ENCODE measurements at regions not wholly inside any gene's neighbourhood (a gene's known extent, or its start where the extent isn't known, plus 50 kb on each side); places are given as distances from the start of the nearest gene placed in this dataset.
"Not testable (repeated sequence)": the region's sequence is repeated elsewhere in the genome, so short reads cannot be mapped to it uniquely, and the experiment has no call there.

DNA sequence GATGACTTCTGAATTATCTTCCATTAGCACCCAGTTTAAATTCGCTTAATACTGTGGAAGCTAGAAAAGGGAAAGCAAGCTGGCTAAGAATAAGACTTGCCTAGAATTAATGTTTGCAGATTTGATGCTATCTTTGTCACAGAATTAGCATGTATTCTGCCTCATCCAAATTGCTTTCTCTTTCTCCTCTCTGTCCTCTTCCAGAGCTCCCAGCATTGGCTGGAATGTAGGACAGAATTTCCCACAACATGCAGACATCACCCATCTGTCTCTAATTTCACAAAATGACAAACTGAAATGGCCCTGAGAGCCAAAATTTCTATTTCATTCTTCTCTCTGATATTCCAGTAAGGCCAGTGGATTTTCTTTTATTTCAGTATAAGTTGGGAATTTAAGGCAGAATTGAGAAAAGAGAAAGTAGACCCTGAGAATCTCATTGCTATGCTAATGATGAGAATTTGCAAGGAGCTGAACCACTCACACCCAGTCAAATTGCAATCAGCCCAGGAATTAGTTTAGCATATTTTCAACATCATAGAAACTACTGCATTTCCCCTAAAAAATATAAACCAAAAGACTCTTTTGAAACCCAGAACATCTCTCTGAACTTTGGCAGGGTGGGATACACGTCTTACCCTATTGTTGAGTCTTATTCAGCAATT lies 188.8 kb downstream of the RCHY1 start:
- DNase-seq (no peak), ATAC-seq (no peak)
- H3K27me3 ChIP-seq (ENCODE audit: insufficient read depth in 3 of 3, low read length in 2 of 3): no peaks in the 10 kb centered on the region
- H3K9me3 ChIP-seq: no peaks in the 10 kb centered on the region
- no peaks in the 10 kb centered on the region for H3K4me1 ChIP-seq
- no peaks in the 10 kb centered on the region for H3K36me3 ChIP-seq (ENCODE audit: insufficient read depth in 1 of 2, low read depth in 1 of 2)
- H3K27ac ChIP-seq: no peak overlapping the region
- WGBS, 3 donors: 34 to 55% (median 34%) methylated on average over 2 of the region's 2 CpGs
- intact Hi-C loops (cut with DNase I): no loop called here
- no peak overlapping the region for H3K4me3 ChIP-seq
- TF ChIP-seq, protein P1, sequence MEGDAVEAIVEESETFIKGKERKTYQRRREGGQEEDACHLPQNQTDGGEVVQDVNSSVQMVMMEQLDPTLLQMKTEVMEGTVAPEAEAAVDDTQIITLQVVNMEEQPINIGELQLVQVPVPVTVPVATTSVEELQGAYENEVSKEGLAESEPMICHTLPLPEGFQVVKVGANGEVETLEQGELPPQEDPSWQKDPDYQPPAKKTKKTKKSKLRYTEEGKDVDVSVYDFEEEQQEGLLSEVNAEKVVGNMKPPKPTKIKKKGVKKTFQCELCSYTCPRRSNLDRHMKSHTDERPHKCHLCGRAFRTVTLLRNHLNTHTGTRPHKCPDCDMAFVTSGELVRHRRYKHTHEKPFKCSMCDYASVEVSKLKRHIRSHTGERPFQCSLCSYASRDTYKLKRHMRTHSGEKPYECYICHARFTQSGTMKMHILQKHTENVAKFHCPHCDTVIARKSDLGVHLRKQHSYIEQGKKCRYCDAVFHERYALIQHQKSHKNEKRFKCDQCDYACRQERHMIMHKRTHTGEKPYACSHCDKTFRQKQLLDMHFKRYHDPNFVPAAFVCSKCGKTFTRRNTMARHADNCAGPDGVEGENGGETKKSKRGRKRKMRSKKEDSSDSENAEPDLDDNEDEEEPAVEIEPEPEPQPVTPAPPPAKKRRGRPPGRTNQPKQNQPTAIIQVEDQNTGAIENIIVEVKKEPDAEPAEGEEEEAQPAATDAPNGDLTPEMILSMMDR (IDR thresholded peaks at IDR 0.05): no peak

DNA sequence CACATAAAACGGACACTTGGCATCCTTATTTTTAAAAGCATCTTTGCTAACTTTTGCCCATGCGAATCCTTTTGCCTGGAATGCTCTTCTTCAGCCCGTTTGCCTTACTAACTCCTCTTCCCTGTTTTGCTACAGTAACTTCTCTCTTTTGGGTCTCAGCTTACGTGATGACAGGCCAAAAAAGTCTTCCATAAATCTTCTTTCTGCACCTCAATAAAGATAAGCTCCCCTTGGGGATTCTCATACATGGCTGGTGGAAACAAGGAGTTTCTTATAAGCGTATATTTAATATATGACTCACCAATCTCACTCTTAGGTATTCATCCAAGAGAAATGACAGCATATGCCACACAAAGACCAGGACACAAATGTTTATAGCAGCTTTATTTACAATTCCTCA lies 192.7 kb downstream of the RCHY1 start:
- DNase-seq: no peak
- TF ChIP-seq, protein P1 (IDR thresholded peaks at IDR 0.05): no peak
- intact Hi-C loops (cut with DNase I): no loop called here
- 67 to 74% (median 69%) methylated on average over 5 of the region's 5 CpGs for WGBS, 3 donors
- no peaks in the 10 kb centered on the region for H3K4me1 ChIP-seq
- no peaks in the 10 kb centered on the region for H3K27me3 ChIP-seq (ENCODE audit: insufficient read depth in 3 of 3, low read length in 2 of 3)
- no peak for ATAC-seq
- H3K4me3 ChIP-seq: no peak overlapping the region
- no peaks in the 10 kb centered on the region for H3K9me3 ChIP-seq
- no peak overlapping the region for H3K27ac ChIP-seq
- H3K36me3 ChIP-seq (ENCODE audit: insufficient read depth in 1 of 2, low read depth in 1 of 2): no peaks in the 10 kb centered on the region

DNA sequence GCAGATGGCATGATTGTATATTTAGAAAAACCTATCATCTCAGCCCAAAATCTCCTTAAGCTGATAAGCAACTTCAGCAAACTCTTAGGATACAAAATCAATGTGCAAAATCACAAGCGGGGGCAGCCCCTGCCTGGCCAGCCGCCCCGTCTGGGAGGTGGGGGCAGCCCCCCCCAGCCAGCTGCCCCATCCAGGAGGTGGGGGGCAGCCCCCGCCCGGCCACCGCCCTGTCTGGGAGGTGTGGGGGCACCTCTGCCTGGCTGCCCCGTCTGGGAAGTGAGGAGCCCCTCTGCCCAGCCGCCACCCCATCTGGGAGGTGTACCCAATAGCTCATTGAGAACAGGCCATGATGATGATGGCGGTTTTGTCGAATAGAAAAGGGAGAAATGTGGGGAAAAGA lies 196.6 kb downstream of the RCHY1 start:
- H3K27me3 ChIP-seq (ENCODE audit: insufficient read depth in 3 of 3, low read length in 2 of 3); intact Hi-C loops (cut with DNase I); DNase-seq; H3K27ac ChIP-seq; ATAC-seq; H3K4me3 ChIP-seq; H3K9me3 ChIP-seq; H3K36me3 ChIP-seq (ENCODE audit: insufficient read depth in 1 of 2, low read depth in 1 of 2); H3K4me1 ChIP-seq: not testable (repeated sequence)
- WGBS, 3 donors: 89 to 96% (median 94%) methylated on average over 10 of the region's 10 CpGs

DNA sequence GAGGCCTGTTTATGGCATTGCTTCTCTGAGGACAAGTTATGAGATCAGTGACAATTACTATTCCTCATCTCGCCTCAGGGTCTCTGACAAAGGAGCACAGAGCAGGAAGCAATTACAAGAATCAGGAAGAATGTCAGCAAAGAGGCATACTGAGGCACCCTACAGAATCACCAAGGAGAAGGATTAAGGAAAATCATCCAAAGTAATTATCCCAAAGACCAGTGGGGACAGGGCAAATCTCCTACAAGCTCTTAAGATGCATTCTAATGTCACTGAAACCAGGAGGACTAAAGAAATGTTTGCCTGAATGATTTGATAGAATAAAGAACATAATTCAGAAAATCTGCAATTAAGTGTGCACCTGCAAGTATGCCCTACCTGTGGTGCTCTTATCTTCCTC lies 206.2 kb downstream of the RCHY1 start:
- 72 to 81% (median 74%) methylated on average over 1 of the region's 1 CpG for WGBS, 3 donors
- Histone ChIP-seq H3K27me3 (ENCODE audit: insufficient read depth in 3 of 3, low read length in 2 of 3) (no peaks in the 10 kb centered on the region), H3K9me3 (no peaks in the 10 kb centered on the region), H3K27ac (no peak overlapping the region), H3K4me1 (no peaks in the 10 kb centered on the region), H3K36me3 (ENCODE audit: insufficient read depth in 1 of 2, low read depth in 1 of 2) (no peaks in the 10 kb centered on the region), H3K4me3 (no peak overlapping the region)
- DNase-seq (no peak), ATAC-seq (no peak)
- intact Hi-C loops (cut with DNase I): no loop called here
- TF ChIP-seq, protein P1 (IDR thresholded peaks at IDR 0.05): no peak

DNA sequence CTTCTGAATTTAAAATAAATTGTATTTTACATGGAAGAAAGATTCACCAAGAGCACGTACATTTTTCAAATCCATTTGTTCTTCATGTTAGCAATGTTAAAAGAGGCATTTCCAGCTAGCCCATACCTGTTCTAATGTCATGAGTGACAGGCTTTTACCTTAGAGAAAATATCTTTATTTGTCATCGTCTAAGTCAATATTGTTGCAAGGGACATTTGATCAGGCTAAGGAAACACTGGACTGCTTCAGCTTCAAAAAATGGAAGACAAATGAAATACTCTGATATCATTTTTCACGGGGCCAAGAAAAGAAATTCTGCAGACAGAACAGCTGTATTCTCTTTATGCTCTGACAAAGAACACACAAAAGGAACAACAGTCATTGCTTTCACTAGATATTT lies 207.7 kb downstream of the RCHY1 start:
- no peak overlapping the region for H3K27ac ChIP-seq
- no peak for DNase-seq
- intact Hi-C loops (cut with DNase I): no loop called here
- H3K4me3 ChIP-seq: no peak overlapping the region
- H3K4me1 ChIP-seq: no peaks in the 10 kb centered on the region
- H3K36me3 ChIP-seq (ENCODE audit: insufficient read depth in 1 of 2, low read depth in 1 of 2): no peaks in the 10 kb centered on the region
- TF ChIP-seq, protein P1 (IDR thresholded peaks at IDR 0.05): no peak
- H3K27me3 ChIP-seq (ENCODE audit: insufficient read depth in 3 of 3, low read length in 2 of 3): no peaks in the 10 kb centered on the region
- H3K9me3 ChIP-seq: no peaks in the 10 kb centered on the region
- 30 to 47% (median 37%) methylated on average over 3 of the region's 3 CpGs for WGBS, 3 donors
- no peak for ATAC-seq

All from psoas muscle (tissue), 7 donors.